Loucy (cell line): ENCODE measurements at regions not wholly inside any gene's neighbourhood (a gene's known extent, or its start where the extent isn't known, plus 50 kb on each side); places are given as distances from the start of the nearest gene placed in this dataset.

Experiments used
- EZH2phosphoT487 ChIP-seq: fragments of 200-600 bp; IDR thresholded peaks from 2 replicates; pipeline ENCODE4 v1.6.1; 2018; ENCODE audit warnings: antibody characterized with exemption, mild to moderate bottlenecking, moderate library complexity, borderline replicate concordance
- TF ChIP-seq, protein P1 (sequence below): fragments of 200-600 bp; sonication (generic); conservative IDR thresholded peaks from 2 replicates; pipeline ENCODE4 v1.5.1; 2014; ENCODE audit warnings: mild to moderate bottlenecking, antibody characterized with exemption, low read length

DNA sequence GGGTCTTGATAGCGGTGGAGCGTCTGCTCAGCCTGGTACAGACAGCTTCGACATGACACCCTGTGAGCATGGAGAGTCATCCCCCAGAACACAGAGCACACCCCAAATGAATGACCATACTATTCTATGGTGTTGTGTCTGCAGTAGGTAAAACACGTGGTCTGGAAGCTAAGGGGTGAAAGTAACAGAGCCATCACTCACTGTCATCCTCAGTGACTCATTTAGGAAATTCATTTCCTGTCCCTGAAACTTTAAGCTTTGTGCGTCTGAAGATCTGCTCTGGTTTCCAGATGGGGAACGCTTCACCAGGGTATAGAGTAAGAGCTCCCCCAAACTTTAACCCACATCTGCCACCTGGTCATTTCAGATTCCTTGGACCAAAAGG, 94.8 kb upstream of the DISP3 start:
- TF ChIP-seq, protein P1, sequence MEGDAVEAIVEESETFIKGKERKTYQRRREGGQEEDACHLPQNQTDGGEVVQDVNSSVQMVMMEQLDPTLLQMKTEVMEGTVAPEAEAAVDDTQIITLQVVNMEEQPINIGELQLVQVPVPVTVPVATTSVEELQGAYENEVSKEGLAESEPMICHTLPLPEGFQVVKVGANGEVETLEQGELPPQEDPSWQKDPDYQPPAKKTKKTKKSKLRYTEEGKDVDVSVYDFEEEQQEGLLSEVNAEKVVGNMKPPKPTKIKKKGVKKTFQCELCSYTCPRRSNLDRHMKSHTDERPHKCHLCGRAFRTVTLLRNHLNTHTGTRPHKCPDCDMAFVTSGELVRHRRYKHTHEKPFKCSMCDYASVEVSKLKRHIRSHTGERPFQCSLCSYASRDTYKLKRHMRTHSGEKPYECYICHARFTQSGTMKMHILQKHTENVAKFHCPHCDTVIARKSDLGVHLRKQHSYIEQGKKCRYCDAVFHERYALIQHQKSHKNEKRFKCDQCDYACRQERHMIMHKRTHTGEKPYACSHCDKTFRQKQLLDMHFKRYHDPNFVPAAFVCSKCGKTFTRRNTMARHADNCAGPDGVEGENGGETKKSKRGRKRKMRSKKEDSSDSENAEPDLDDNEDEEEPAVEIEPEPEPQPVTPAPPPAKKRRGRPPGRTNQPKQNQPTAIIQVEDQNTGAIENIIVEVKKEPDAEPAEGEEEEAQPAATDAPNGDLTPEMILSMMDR = no peak
- TF ChIP-seq EZH2phosphoT487 = no peak
